ENCODE measurements at regions not wholly inside any gene's neighbourhood (a gene's known extent, or its start where the extent isn't known, plus 50 kb on each side); places are given as distances from the start of the nearest gene placed in this dataset.

DNA sequence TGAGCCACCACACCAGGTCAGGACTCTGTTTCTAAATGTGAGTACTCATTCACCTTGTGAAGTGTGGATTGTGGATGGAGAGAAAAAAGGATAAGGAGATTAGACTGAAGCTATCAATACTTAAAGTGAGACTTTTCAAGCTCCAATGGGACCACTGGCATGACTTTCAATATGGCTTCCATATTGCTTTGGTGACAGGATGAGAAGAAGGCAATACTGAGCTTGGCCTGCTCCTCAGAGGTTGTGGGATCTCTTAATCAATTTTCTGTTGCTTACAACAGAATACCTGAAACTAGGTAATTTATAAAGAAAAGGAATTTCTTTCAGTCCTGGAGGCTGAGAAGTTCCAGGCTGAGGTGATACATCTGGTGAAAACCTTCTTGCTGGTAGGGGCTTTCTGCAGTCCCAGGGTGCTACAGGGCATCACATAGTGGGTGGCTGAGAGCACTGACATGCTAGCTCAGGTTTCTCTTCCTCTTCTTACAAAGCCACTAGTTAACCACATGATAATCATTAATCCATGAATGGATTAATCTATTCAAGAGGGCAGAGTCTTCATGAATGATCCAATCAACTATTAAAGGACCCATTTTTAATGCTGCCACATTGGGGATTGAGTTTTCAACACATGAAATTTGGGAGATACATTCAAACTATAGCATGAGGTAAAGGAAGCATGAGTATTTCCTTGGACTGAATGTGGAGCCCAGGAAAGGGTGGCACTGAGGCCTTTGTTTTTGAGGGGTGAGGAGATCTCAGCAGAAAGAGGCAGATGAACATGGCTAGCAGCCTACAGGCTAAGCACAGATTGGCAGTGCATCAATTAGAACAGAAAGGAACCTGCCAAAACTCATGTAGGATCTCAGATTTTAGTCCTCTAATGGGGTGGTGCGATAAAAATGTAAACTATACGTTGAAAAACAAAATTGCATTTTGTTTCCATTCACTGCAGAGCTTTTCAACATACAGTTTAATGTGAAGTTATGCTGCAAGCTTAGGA lies 274.5 kb downstream of the PIK3C3 start:
- TF ChIP-seq, protein P1, sequence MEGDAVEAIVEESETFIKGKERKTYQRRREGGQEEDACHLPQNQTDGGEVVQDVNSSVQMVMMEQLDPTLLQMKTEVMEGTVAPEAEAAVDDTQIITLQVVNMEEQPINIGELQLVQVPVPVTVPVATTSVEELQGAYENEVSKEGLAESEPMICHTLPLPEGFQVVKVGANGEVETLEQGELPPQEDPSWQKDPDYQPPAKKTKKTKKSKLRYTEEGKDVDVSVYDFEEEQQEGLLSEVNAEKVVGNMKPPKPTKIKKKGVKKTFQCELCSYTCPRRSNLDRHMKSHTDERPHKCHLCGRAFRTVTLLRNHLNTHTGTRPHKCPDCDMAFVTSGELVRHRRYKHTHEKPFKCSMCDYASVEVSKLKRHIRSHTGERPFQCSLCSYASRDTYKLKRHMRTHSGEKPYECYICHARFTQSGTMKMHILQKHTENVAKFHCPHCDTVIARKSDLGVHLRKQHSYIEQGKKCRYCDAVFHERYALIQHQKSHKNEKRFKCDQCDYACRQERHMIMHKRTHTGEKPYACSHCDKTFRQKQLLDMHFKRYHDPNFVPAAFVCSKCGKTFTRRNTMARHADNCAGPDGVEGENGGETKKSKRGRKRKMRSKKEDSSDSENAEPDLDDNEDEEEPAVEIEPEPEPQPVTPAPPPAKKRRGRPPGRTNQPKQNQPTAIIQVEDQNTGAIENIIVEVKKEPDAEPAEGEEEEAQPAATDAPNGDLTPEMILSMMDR (IDR thresholded peaks at IDR 0.05), result no peak
- TF ChIP-seq POLR2A (IDR thresholded peaks at IDR 0.05; ENCODE audit: low read depth), result no peak
